AG09319 (cell line): ENCODE measurements at regions not wholly inside any gene's neighbourhood (a gene's known extent, or its start where the extent isn't known, plus 50 kb on each side); places are given as distances from the start of the nearest gene placed in this dataset.

Experiments used
- DNase-seq: peaks from one replicate; pipeline ENCODE4 v3.0.0-alpha.2; 2010; ENCODE audit warnings: low read depth; ENCODE audit errors: extremely low read depth
- TF ChIP-seq, protein P1 (sequence below): IDR thresholded peaks from 2 replicates; pipeline ENCODE4 v1.5.1; 2011; ENCODE audit warnings: low read depth, mild to moderate bottlenecking, inconsistent platforms, low read length, moderate library complexity

DNA sequence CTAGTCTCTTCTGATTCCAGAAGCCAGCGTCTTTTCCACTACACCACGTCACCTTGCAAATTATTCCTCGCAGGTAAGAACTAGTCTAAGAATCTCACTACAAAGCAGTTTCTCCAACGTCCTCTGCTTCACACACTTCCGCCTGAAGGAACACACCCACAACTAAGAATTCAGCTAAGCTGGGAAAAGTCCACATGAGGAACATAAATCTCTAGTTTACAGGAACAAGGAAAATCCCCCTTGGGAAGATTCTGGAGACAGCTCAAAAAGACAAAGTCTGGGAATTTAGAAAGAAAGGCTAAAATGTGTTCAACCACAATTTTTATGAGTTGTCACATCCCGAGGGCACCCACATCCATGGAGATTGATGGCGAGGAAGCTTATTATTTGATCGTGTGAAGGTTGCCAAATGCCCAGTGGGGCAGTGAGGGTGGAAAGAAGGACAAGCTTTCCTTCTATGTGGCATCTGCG, 780.2 kb upstream of the TBX3 start:
- DNase-seq, result no peak
- TF ChIP-seq, protein P1, sequence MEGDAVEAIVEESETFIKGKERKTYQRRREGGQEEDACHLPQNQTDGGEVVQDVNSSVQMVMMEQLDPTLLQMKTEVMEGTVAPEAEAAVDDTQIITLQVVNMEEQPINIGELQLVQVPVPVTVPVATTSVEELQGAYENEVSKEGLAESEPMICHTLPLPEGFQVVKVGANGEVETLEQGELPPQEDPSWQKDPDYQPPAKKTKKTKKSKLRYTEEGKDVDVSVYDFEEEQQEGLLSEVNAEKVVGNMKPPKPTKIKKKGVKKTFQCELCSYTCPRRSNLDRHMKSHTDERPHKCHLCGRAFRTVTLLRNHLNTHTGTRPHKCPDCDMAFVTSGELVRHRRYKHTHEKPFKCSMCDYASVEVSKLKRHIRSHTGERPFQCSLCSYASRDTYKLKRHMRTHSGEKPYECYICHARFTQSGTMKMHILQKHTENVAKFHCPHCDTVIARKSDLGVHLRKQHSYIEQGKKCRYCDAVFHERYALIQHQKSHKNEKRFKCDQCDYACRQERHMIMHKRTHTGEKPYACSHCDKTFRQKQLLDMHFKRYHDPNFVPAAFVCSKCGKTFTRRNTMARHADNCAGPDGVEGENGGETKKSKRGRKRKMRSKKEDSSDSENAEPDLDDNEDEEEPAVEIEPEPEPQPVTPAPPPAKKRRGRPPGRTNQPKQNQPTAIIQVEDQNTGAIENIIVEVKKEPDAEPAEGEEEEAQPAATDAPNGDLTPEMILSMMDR, result no peak

DNA sequence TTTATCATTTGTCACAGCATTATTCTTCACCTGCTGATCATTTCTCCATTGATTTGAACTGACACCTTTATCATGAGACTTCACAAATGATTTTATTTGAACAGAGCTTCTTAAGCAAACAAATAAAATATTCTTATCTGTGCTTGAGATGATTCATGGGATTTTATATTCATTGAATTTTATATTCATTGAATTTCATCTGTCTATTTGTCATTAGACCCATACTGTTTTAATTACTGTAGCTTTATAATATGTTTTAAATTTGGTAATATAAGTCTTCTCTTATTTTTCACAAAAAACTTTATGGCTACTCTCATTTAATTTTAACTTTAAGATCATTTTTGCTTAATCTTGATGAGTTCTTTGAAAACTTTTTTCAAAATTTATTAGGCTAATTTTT, 777.4 kb upstream of the TBX3 start:
- TF ChIP-seq, protein P1, result no peak

DNA sequence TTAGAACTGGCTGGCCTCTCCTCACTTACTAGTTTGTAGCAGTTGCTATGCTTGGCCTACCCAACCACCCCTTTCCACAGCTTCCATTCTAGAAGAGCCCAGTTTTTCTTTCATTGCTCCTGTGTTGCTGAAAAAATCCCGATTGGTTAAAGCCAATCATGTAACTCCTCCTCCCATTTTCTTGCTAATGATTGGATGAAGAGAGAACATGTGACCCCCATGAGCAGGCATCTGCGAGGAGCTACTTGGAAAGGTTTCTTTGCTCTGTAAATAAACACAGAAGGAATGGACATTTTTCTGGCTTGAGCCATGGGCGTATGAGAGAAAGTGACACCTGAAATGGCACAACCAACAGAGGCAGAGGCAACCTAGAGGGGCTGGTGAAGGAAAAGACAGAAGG, 773.8 kb upstream of the TBX3 start:
- TF ChIP-seq, protein P1, result no peak
- DNase-seq, result no peak

More for the DNA sequence above, 777.4 kb upstream of the TBX3 start:
- no peak for DNase-seq

DNA sequence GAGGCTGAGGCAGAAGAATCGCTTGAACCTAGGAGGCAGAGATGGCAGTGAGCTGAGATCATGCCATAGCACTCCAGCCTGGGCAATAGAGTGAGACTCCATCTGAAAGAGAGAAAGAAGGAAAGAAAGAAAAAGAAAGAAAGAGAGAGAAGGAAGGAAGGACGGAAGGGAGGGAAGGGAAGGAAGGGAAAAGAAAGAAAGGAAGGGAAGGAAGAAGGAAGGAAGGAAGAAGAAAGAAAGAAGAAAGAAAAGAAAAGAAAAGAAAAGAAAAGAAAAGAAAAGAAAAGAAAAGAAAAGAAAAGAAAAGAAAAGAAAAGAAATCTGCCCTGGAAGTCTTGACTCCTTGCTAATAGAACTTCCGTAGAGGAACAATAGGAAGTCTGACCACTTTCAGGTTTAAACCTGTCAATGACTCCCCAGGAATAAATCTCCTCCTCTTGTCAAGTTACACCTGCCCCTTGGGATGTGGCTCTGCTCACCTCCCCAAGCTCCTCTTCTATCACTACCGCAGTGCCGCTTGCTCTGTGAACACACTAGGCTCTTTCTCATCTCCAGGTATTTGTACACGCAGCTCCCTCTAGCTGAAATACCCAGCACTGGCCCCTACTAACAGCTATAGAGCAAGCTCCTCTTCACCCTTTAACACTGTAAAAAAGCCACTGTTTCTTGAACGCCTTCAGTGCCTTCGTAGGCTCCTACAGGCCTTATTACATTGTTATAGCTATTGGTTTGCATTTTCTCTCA, 773.1 kb upstream of the TBX3 start:
- TF ChIP-seq, protein P1, result no peak
- no peak for DNase-seq

DNA sequence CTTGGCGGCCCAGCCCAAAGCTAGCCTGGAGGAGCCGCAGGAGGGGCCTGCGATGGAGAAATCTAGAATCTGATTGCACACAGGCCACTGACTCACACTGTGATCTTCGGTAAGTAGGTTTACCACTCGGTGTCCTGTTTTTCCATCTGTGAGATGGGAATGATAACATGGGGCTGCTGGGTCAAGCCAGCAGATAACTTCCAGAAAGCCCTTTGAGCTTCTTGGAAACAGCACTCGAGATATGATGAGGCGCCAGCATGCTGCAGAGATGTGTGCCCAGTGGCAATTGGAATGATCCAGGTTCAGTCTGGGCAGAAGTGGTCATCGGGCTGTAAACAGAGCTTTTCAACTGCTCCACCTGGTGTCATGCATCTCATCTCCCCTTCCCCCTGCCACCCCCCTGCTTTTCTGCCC, 771.3 kb upstream of the TBX3 start:
- DNase-seq, result no peak
- TF ChIP-seq, protein P1, result no peak

DNA sequence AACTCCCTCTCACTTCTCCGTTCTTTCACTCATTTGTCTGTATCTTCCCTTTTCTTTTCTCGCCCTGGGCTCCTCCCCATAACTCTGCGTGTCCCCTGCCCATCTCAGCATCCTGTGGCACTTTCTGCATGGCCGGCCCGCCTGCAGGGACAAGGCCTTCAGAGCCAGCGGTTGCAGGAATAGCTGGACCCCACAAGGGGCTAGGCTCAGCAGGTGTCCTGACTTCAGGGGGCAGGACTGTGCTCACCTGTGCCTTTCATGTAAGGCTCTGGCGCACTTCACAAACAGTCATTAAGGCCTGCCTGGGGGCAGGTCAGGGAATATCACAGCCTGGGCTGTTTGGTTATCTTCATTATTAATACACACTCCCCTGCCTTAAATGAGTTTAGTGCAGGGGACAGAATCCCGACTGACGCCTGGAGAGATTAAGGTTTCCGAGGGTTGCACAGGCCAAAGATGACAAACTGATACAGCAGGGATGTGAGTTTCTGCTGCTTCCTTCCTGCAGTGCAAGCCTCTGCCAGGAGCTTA, 768.8 kb upstream of the TBX3 start:
- TF ChIP-seq, protein P1, result no peak
- no peak for DNase-seq

DNA sequence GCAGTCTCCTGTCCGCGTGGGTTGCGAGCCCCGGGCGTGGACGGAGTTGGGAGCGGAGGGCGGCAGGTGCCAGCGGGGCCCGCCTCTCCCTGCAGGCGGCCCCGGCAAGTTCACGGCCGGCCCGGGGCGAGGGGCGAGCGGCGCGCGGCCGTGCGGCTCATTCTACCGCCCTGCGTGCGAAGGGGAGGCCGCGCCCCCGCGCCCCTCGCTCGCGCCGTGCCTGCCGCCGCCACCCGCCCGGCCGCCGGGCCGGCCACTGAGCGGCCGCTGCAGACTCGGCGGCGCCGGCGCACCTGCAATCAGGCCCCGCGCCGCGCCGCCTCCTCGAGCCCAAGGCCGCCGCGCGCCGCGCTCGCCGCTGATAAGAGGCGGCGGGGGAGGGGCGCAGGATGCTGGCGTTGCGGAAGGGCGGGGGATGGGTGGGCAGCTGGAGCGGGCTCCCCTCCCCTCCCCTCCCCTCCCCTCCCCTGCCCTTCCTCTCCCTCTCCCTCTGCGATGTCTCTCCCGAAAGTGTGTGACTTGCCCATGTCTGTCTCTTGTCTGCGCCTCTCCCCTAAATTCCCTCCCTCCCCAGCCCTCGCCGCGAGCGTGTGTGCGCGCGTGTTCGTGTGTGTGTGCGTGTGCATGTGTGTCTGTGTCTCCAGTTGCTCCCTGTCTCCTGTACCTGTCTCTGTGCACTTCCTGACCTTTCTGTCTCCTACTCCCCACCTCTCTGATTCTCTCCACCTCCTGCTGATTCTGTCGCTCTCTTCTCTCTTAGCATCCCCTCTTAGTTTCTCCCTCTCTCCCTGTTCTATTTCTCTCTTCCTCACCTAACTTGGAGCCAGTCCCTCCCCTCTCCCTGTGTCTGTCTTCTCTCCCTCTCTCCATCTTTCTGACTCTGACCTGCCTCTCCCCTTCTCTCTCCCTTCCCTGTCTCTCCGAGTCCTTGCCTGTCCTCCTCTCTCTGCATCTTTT, 768.1 kb upstream of the TBX3 start:
- no peak for DNase-seq
- TF ChIP-seq, protein P1, result no peak
